ENCODE measurements at regions not wholly inside any gene's neighbourhood (a gene's known extent, or its start where the extent isn't known, plus 50 kb on each side); places are given as distances from the start of the nearest gene placed in this dataset.
"Not testable (repeated sequence)": the region's sequence is repeated elsewhere in the genome, so short reads cannot be mapped to it uniquely, and the experiment has no call there.

GRCh38 chr14:51465486-51465885, 186.2 kb upstream of the FRMD6 start:
- no peak for ATAC-seq (ENCODE audit: low read depth in 2 of 2)

GRCh38 chr14:51467392-51467791, 184.3 kb upstream of the FRMD6 start:
- H3K27me3 Mint-ChIP-seq; DNase-seq; ATAC-seq (ENCODE audit: low read depth in 2 of 2); H3K36me3 Mint-ChIP-seq; H3K4me1 Mint-ChIP-seq; H3K27ac Mint-ChIP-seq; H3K4me3 Mint-ChIP-seq: not testable (repeated sequence)
- peaks cover 0 to 12% (median 4%) of the 10 kb centered on the region in 7 donors for H3K9me3 Mint-ChIP-seq

More at GRCh38 chr14:51465486-51465885, 186.2 kb upstream of the FRMD6 start:
- Mint-ChIP-seq H3K4me3 (no peak overlapping the region), H3K27ac (no peak overlapping the region), H3K36me3 (no peaks in the 10 kb centered on the region), H3K4me1 (no peaks in the 10 kb centered on the region), H3K9me3 (peaks cover 0 to 12% (median 1%) of the 10 kb centered on the region in 7 donors), H3K27me3 (peaks cover 0 to 5% (median 0%) of the 10 kb centered on the region in 3 donors)
- no peak for DNase-seq

- DNase-seq: no peak
- H3K4me1 Mint-ChIP-seq: no peaks in the 10 kb centered on the region
- peaks cover 0 to 7% (median 3%) of the 10 kb centered on the region in 3 donors for H3K27me3 Mint-ChIP-seq
- no peak for ATAC-seq (ENCODE audit: low read depth in 2 of 2)
- peaks cover 0 to 12% (median 4%) of the 10 kb centered on the region in 7 donors for H3K9me3 Mint-ChIP-seq
- H3K27ac Mint-ChIP-seq: no peak overlapping the region
- H3K36me3 Mint-ChIP-seq: no peaks in the 10 kb centered on the region
- no peak overlapping the region for H3K4me3 Mint-ChIP-seq
Observed at GRCh38 chr14:51468523-51468922, 183.2 kb upstream of the FRMD6 start.

DNA sequence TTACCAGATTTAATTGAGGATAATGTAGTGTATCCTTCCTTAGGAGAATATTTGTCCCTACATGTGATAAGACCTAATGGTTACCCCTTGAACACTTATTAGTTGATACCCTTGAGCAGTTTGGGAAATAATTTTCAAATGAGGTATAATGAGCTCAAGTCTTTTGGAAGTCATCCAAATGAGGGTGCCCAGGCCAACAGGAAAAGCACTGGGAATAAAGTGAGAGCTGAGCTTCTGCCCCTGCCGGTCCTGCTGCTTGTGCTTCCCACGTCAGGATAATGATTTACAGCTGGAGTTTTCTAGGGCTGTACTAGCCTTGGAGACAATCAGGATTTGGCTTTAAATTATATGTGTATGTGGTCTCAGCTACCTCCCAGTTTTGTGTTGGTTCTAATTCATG, 178.8 kb upstream of the FRMD6 start:
- H3K27ac Mint-ChIP-seq: no peak overlapping the region
- H3K36me3 Mint-ChIP-seq: no peaks in the 10 kb centered on the region
- ATAC-seq (ENCODE audit: low read depth in 2 of 2) (no peak), DNase-seq (no peak)
- H3K4me1 Mint-ChIP-seq: no peaks in the 10 kb centered on the region
- peaks cover 6 to 29% (median 26%) of the 10 kb centered on the region in 3 donors for H3K27me3 Mint-ChIP-seq
- H3K4me3 Mint-ChIP-seq: no peak overlapping the region
- peaks cover 0 to 4% (median 1%) of the 10 kb centered on the region in 7 donors for H3K9me3 Mint-ChIP-seq

GRCh38 chr14:51473351-51473750, 178.4 kb upstream of the FRMD6 start:
- Mint-ChIP-seq H3K27me3 (peaks cover 6 to 29% (median 26%) of the 10 kb centered on the region in 3 donors), H3K4me1 (no peaks in the 10 kb centered on the region), H3K4me3 (no peak overlapping the region), H3K27ac (no peak overlapping the region), H3K36me3 (no peaks in the 10 kb centered on the region), H3K9me3 (peaks cover 0 to 4% (median 1%) of the 10 kb centered on the region in 7 donors)
- DNase-seq (no peak), ATAC-seq (ENCODE audit: low read depth in 2 of 2) (no peak)

DNA sequence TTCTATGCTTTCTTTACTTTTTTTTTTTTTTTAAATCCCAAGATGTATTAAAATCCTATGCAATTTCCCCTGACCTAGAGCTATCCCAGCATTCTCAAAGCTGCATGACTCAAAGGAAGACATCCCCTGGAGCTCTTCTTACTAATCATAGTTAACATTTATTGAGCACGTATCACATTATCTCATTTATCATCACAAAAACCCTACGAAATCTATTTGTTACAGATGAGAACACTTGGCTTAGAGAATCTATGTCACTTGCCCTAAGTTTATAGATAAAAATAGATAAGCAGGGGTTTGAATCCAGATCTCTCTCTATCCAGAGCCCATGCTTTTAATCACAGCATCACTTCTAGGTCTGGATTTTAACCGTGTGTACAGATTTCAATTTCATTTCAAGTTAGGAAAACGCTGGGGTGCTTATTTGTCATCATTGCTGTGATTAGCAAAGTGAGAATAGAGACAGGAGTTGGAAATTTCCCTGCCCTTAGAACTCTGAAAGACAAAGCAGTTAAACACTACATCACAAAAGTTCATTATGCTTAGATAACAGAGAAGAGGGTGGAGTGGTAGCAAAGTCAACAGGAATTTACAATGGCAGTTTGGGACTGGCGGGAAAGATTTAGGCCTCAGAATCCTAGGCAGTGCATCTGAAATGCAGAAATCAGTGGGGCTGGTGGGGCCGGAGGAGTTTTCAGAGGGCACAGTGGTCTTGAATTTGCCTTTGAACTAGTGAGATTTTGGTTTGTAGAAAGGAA, 177.7 kb upstream of the FRMD6 start:
- H3K36me3 Mint-ChIP-seq: no peaks in the 10 kb centered on the region
- H3K27me3 Mint-ChIP-seq: peaks cover 6 to 29% (median 26%) of the 10 kb centered on the region in 3 donors
- H3K27ac Mint-ChIP-seq: no peak overlapping the region
- no peaks in the 10 kb centered on the region for H3K4me1 Mint-ChIP-seq
- DNase-seq (no peak), ATAC-seq (ENCODE audit: low read depth in 2 of 2) (no peak)
- H3K4me3 Mint-ChIP-seq: no peak overlapping the region
- peaks cover 0 to 4% (median 0%) of the 10 kb centered on the region in 7 donors for H3K9me3 Mint-ChIP-seq

DNA sequence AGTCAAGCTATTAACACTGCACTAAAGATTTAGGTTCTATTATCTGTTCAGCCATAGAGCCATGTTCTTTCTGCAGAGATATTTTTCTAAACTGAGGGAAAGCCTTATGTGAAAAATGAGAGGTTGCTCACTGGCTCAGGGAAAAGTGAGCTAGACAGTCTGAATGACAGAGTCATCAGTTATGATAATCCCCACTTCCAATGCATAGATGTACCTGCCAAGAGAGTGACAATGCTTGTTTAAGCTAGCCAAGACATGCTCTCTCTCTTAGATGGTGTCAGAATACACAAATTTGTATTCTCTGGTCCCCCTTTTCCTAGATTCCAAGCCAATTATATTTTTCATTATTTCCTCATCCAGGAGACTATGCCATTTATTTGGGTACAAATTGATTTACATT, 176.9 kb upstream of the FRMD6 start:
- no peak for ATAC-seq (ENCODE audit: low read depth in 2 of 2)
- H3K4me1 Mint-ChIP-seq: no peaks in the 10 kb centered on the region
- H3K36me3 Mint-ChIP-seq: no peaks in the 10 kb centered on the region
- H3K9me3 Mint-ChIP-seq: peaks cover 0 to 4% (median 0%) of the 10 kb centered on the region in 7 donors
- no peak overlapping the region for H3K27ac Mint-ChIP-seq
- H3K4me3 Mint-ChIP-seq: no peak overlapping the region
- DNase-seq: no peak
- H3K27me3 Mint-ChIP-seq: peaks cover 6 to 29% (median 26%) of the 10 kb centered on the region in 3 donors

DNA sequence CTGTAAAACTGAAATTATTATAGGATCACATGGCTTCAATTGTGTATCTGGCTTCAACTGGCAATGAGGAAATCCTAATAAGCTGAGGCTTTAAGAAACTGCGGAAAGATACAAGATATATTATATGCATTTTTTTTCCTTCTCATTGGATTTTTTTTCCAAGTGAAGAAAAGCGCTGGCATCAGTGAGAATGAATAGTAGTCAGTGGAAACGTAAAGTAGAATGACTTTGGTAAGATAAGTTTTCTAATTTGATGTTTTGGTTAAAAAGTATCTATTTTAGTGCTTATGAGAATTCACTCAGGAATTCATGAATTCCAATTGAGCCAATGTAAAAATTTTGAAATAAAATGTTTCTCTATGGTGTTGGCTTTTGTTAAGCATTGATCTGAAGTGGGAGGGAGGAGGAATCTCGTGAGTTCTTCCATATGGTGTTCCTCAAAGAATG, 173.5 kb upstream of the FRMD6 start:
- no peak for ATAC-seq (ENCODE audit: low read depth in 2 of 2)
- H3K4me1 Mint-ChIP-seq: no peaks in the 10 kb centered on the region
- no peak overlapping the region for H3K4me3 Mint-ChIP-seq
- DNase-seq: no peak
- H3K36me3 Mint-ChIP-seq: no peaks in the 10 kb centered on the region
- peaks cover 0 to 2% (median 0%) of the 10 kb centered on the region in 7 donors for H3K9me3 Mint-ChIP-seq
- no peak overlapping the region for H3K27ac Mint-ChIP-seq
- peaks cover 6 to 29% (median 21%) of the 10 kb centered on the region in 3 donors for H3K27me3 Mint-ChIP-seq

- H3K27ac Mint-ChIP-seq: no peak overlapping the region
- no peak for DNase-seq
- no peaks in the 10 kb centered on the region for H3K36me3 Mint-ChIP-seq
- ATAC-seq (ENCODE audit: low read depth in 2 of 2): no peak
- peaks cover 6 to 13% (median 6%) of the 10 kb centered on the region in 3 donors for H3K27me3 Mint-ChIP-seq
- H3K4me3 Mint-ChIP-seq: no peak overlapping the region
- peaks cover 0 to 5% (median 0%) of the 10 kb centered on the region in 7 donors for H3K9me3 Mint-ChIP-seq
- no peaks in the 10 kb centered on the region for H3K4me1 Mint-ChIP-seq
Observed at GRCh38 chr14:51479584-51480325, 172.0 kb upstream of the FRMD6 start.

- Mint-ChIP-seq H3K27ac (no peak overlapping the region), H3K36me3 (no peaks in the 10 kb centered on the region), H3K4me1 (no peaks in the 10 kb centered on the region), H3K4me3 (no peak overlapping the region), H3K9me3 (peaks cover 0 to 5% (median 0%) of the 10 kb centered on the region in 7 donors), H3K27me3 (peaks cover 3 to 5% (median 4%) of the 10 kb centered on the region in 3 donors)
- ATAC-seq (ENCODE audit: low read depth in 2 of 2) (no peak), DNase-seq (no peak)
Observed at GRCh38 chr14:51481643-51482042, 170.1 kb upstream of the FRMD6 start.

- Mint-ChIP-seq H3K27ac (no peak overlapping the region), H3K36me3 (no peaks in the 10 kb centered on the region), H3K4me3 (no peak overlapping the region), H3K4me1 (no peaks in the 10 kb centered on the region), H3K27me3 (peaks cover 0 to under 1% (median 0%) of the 10 kb centered on the region in 3 donors), H3K9me3 (peaks cover 0 to 5% (median 0%) of the 10 kb centered on the region in 7 donors)
- DNase-seq (no peak), ATAC-seq (ENCODE audit: low read depth in 2 of 2) (no peak)
Observed at GRCh38 chr14:51482102-51482501, 169.6 kb upstream of the FRMD6 start.

DNA sequence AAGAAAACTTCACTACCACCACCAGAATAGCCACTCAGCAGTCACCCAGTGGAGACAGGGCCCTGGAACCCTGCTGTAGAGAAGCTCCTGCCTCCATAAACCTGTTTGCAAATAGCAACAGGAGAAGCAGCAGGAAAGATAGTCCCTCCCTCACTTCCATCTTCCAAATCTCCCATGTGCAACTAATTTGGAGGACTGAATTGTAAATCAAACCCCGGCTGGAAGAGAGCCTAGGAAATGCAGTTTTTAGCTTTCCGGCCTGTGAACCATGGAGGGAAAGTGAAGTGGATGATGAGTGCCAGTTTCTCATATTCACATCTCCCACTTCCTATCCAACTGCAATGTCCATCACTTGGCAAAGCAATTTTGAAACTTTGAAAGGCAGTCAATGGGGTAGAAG, 167.2 kb upstream of the FRMD6 start:
- DNase-seq (no peak), ATAC-seq (ENCODE audit: low read depth in 2 of 2) (no peak)
- no peak overlapping the region for H3K27ac Mint-ChIP-seq
- H3K36me3 Mint-ChIP-seq: no peaks in the 10 kb centered on the region
- no peak overlapping the region for H3K4me3 Mint-ChIP-seq
- peaks cover 0 to 12% (median 0%) of the 10 kb centered on the region in 3 donors for H3K27me3 Mint-ChIP-seq
- H3K9me3 Mint-ChIP-seq: peaks cover 0 to 5% (median 0%) of the 10 kb centered on the region in 7 donors
- H3K4me1 Mint-ChIP-seq: no peaks in the 10 kb centered on the region

DNA sequence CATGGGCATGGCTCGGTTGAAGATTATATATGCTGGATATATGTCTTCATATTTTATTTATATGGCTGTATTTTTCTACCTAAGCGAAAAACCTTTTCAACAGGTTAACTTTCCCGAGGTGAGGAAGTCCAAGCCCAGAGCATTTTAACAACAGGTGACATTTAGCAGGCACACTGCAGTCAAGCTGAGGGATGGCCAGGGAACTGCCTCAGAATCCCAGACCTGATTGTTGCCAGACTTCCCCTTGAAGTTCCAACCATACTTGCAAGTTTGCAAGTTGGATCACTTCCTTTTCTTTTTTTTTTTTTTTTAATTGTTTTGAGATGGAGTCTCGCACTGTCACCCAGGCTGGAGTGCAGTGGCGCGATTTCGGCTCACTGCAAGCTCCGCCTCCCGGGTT, 166.0 kb upstream of the FRMD6 start:
- Mint-ChIP-seq H3K4me3 (no peak overlapping the region), H3K27me3 (peaks cover 5 to 12% (median 6%) of the 10 kb centered on the region in 3 donors), H3K27ac (peak overlapping the region in 1 of 6 donors; percentile 48), H3K9me3 (peaks cover 0 to 5% (median 0%) of the 10 kb centered on the region in 7 donors), H3K36me3 (no peaks in the 10 kb centered on the region), H3K4me1 (no peaks in the 10 kb centered on the region)
- ATAC-seq (ENCODE audit: low read depth in 2 of 2) (no peak), DNase-seq (no peak)

DNA sequence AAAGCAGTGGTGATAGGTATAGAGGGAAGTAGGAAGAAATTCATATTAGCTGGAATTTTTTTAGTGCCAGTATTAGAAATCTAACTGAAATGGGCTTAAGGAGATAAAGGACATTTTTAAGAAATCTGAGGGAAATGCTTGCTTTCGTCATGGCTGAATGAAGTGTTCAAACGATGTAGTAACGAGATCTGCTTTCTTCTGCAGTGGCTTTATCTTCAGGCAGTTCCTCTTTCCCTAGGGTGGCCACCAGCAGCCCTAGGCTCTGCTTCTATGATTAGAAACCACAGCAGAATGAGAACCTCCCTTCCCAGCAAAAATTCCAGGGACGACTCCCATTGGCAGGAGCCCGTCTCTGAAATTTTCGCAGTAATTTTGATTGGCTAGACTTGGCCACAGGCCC, 163.9 kb upstream of the FRMD6 start:
- no peak for ATAC-seq (ENCODE audit: low read depth in 2 of 2)
- Mint-ChIP-seq H3K27ac (no peak overlapping the region), H3K36me3 (no peaks in the 10 kb centered on the region), H3K4me1 (no peaks in the 10 kb centered on the region), H3K4me3 (no peak overlapping the region), H3K9me3 (peaks cover 0 to 5% (median 0%) of the 10 kb centered on the region in 7 donors), H3K27me3 (peaks cover 6 to 24% (median 8%) of the 10 kb centered on the region in 3 donors)
- DNase-seq: no peak

Data from naive B cell (primary cell).